Ishikawa (cell line): ENCODE measurements at regions not wholly inside any gene's neighbourhood (a gene's known extent, or its start where the extent isn't known, plus 50 kb on each side); places are given as distances from the start of the nearest gene placed in this dataset.

ENCODE experiments used
- CEBPB ChIP-seq: IDR thresholded peaks from 2 replicates; pipeline ENCODE4 v1.6.1; 2012
- CREB1 ChIP-seq: IDR thresholded peaks from 2 replicates; pipeline ENCODE4 v1.6.1; 2012; ENCODE audit warnings: low read depth
- EGR1 ChIP-seq: IDR thresholded peaks from 2 replicates; pipeline ENCODE4 v1.6.1; 2012
- EP300 ChIP-seq: IDR thresholded peaks from 2 replicates; pipeline ENCODE4 v1.6.1; 2012; ENCODE audit warnings: borderline replicate concordance
- FOXM1 ChIP-seq: IDR thresholded peaks from 2 replicates; pipeline ENCODE4 v1.6.1; 2012; ENCODE audit warnings: low read depth, borderline replicate concordance
- MAX ChIP-seq: IDR thresholded peaks from 2 replicates; pipeline ENCODE4 v1.6.1; 2012
- NFIC ChIP-seq: IDR thresholded peaks from 2 replicates; pipeline ENCODE4 v1.6.1; 2012
- RAD21 ChIP-seq: IDR thresholded peaks from 2 replicates; pipeline ENCODE4 v1.6.1; 2012; ENCODE audit warnings: low read depth
- REST ChIP-seq: IDR thresholded peaks from 2 replicates; pipeline ENCODE4 v1.6.1; 2012; ENCODE audit warnings: low read depth, mild to moderate bottlenecking
- TAF1 ChIP-seq: IDR thresholded peaks from 2 replicates; pipeline ENCODE4 v1.6.1; 2012; ENCODE audit warnings: low read depth, mild to moderate bottlenecking
- TCF12 ChIP-seq: IDR thresholded peaks from 2 replicates; pipeline ENCODE4 v1.6.1; 2012; ENCODE audit warnings: low read depth
- TEAD4 ChIP-seq: IDR thresholded peaks from 2 replicates; pipeline ENCODE4 v1.6.1; 2012
- USF1 ChIP-seq: IDR thresholded peaks from 2 replicates; pipeline ENCODE4 v1.6.1; 2012
- YY1 ChIP-seq: IDR thresholded peaks from 2 replicates; pipeline ENCODE4 v1.6.1; 2012; ENCODE audit warnings: low read depth
- ZBTB7A ChIP-seq: IDR thresholded peaks from 2 replicates; pipeline ENCODE4 v1.6.1; 2012; ENCODE audit warnings: low read depth

GRCh38 chrX:10367406-10367805, 210.6 kb downstream of the CLCN4 start:
- TF ChIP-seq FOXM1 (no peak), USF1 (no peak), TAF1 (no peak), TEAD4 (no peak), REST (no peak), RAD21 (no peak), CREB1 (no peak)

- TF ChIP-seq MAX (no peak), TAF1 (no peak), ZBTB7A (no peak), YY1 (no peak), CEBPB (no peak), EP300 (no peak), REST (no peak), FOXM1 (no peak), TEAD4 (no peak), EGR1 (no peak), TCF12 (no peak), CREB1 (no peak), USF1 (no peak), NFIC (no peak), RAD21 (no peak)
Observed at GRCh38 chrX:10370976-10371375, 214.2 kb downstream of the CLCN4 start.

- no peak for TF ChIP-seq USF1
- no peak for TF ChIP-seq CREB1
- no peak for TF ChIP-seq MAX
- TF ChIP-seq RAD21, result no peak
- no peak for TF ChIP-seq CEBPB
- TF ChIP-seq TCF12, result no peak
- TF ChIP-seq ZBTB7A, result no peak
- no peak for TF ChIP-seq NFIC
- no peak for TF ChIP-seq TEAD4
- no peak for TF ChIP-seq EP300
- TF ChIP-seq EGR1, result no peak
- TF ChIP-seq REST, result no peak
Observed at GRCh38 chrX:10377427-10377826, 220.7 kb downstream of the CLCN4 start.

GRCh38 chrX:10379878-10380277, 223.1 kb downstream of the CLCN4 start:
- TF ChIP-seq NFIC, result no peak
- TF ChIP-seq REST, result no peak
- no peak for TF ChIP-seq USF1
- no peak for TF ChIP-seq FOXM1
- no peak for TF ChIP-seq TCF12
- no peak for TF ChIP-seq EP300
- no peak for TF ChIP-seq CREB1
- TF ChIP-seq EGR1, result no peak
